RWPE1 (cell line): ENCODE measurements at regions not wholly inside any gene's neighbourhood (a gene's known extent, or its start where the extent isn't known, plus 50 kb on each side); places are given as distances from the start of the nearest gene placed in this dataset.

Experiments
- CTCF ChIA-PET: fragments of 350-600 bp; sonication (Branson Sonifier 250); formaldehyde crosslinking; extraction: SDS; loops from one replicate; lab custom pipeline; 2021; lab: Yijun Ruan, JAX
- POLR2A ChIA-PET: fragments of 400-600 bp; formaldehyde crosslinking; extraction: SDS; loops from one replicate; lab custom pipeline; 2020; ENCODE audit warnings: antibody characterized with exemption; ENCODE audit not compliant: low non-redundant PET; lab: Yijun Ruan, JAX
- DNase-seq: peaks from one replicate; pipeline ENCODE4 v3.0.0; 2012; ENCODE audit warnings: low spot score
- H3K27ac ChIP-seq: fragments of 450-650 bp; 2 replicates; pipeline ENCODE4 v1.5.1; 2017
- TF ChIP-seq, protein P1 (sequence below): fragments of 450-650 bp; conservative IDR thresholded peaks from 2 replicates; pipeline ENCODE4 v1.5.1; 2017; ENCODE audit warnings: low read depth, mild to moderate bottlenecking

DNA sequence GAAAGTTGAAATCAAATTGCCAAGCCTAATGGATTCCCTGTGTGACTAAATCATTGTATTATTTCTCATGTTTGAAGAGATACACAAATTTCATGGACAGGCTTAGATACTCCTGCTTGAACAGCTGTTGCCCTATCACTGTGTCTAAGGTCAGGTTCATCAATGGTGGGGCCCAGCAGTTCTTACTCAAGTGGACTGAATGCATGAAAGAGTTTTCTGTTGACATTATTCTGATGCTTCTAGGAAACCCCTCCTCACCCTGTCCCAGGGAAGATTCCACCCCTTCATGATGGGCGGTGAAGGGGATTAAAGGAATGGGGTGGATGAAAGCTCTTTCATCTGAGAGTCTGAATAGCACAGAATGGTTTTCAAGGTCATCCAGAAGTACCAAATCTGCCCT lies 148.8 kb downstream of the INO80D start:
- H3K27ac ChIP-seq: no peak overlapping the region
- no peak for DNase-seq
- TF ChIP-seq, protein P1, sequence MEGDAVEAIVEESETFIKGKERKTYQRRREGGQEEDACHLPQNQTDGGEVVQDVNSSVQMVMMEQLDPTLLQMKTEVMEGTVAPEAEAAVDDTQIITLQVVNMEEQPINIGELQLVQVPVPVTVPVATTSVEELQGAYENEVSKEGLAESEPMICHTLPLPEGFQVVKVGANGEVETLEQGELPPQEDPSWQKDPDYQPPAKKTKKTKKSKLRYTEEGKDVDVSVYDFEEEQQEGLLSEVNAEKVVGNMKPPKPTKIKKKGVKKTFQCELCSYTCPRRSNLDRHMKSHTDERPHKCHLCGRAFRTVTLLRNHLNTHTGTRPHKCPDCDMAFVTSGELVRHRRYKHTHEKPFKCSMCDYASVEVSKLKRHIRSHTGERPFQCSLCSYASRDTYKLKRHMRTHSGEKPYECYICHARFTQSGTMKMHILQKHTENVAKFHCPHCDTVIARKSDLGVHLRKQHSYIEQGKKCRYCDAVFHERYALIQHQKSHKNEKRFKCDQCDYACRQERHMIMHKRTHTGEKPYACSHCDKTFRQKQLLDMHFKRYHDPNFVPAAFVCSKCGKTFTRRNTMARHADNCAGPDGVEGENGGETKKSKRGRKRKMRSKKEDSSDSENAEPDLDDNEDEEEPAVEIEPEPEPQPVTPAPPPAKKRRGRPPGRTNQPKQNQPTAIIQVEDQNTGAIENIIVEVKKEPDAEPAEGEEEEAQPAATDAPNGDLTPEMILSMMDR: no peak
- POLR2A ChIA-PET: no interaction called here
- CTCF ChIA-PET: interaction anchor here (1.2 kb wide), 1 partner anchor 10 kb away, joined by 5 read pairs; no protein-coding TSS in a partner anchor

DNA sequence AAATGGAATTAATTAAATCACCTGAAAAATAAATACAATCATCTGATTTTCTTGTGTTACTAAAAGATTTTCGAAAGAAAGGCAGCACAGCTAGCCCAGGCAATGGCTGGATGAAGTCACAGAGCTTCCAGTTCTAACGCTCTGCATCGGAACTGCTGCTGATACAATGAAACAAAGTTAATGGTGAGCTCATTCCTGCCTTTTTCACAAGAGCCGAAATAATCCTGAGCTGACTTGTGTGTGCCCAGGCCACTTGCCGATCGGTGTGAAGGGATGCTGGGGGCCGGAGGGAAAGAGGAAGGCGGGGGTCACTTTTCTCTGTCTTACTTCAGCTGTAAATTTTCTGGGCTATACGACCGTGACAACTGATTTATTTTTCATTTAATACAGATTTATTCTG lies 149.5 kb downstream of the INO80D start:
- TF ChIP-seq, protein P1: no peak
- POLR2A ChIA-PET: interaction anchor here (0.6 kb wide), 1 partner anchor 8 kb away, joined by 8 read pairs; no protein-coding TSS in a partner anchor

DNA sequence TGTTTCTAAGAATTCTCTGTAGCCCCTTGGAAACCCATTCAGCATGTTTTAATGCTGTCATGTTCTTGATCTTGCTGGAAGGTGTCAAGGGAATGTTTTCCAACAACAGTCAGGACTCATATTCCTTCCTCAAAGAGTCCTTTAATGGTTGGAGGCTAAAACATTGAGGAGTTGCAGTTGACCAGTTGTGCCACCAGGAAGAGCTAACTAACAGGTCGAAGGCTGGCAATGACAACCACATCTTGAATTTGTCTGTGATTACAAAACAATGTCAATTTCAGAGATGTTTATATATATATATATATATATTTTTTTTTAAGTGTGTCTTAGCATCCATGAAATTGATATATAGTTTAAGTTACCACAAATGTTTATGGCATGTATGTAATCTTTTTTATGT lies 151.5 kb downstream of the INO80D start:
- H3K27ac ChIP-seq: no peak overlapping the region
- TF ChIP-seq, protein P1: no peak
- no peak for DNase-seq
- CTCF ChIA-PET: interaction anchor here (0.7 to 1.0 kb wide), 4 partner anchors 11 to 1421 kb away, joined by 3 to 7 read pairs (median 4); no protein-coding TSS in a partner anchor
- POLR2A ChIA-PET: no interaction called here

More for the DNA sequence above, 149.5 kb downstream of the INO80D start:
- CTCF ChIA-PET: interaction anchor here (0.6 to 1.7 kb wide), 5 partner anchors 10 to 1208 kb away, joined by 3 to 11 read pairs (median 5); no protein-coding TSS in a partner anchor
- H3K27ac ChIP-seq: no peak overlapping the region
- no peak for DNase-seq

- ChIA-PET CTCF (no interaction called here), POLR2A (no interaction called here)
Observed at GRCh38 chr2:205932861-205933260, 153.1 kb downstream of the INO80D start.

DNA sequence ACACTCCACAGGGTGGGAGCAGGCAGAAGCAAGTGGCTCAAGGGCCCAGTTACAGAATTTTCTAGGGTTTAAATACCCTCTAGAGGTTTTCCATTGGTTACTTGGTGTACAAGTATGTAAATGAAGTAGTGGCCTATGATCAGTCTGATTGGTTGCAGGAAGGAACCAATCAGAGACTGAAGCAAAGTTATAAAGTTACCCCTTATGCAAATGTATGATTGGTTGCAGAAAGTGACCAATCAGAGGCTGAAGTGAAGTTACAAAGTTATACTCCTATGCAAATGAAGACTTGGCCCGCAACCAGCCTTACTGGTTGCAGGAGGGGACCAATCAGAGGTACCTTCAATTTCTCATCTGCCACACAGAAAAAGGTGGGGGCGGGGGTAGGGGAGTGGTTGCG lies 154.6 kb downstream of the INO80D start:
- no peak overlapping the region for H3K27ac ChIP-seq
- POLR2A ChIA-PET: no interaction called here
- TF ChIP-seq, protein P1: no peak
- no peak for DNase-seq
- CTCF ChIA-PET: no interaction called here

More at GRCh38 chr2:205932861-205933260, 153.1 kb downstream of the INO80D start:
- no peak for DNase-seq
- TF ChIP-seq, protein P1: no peak
- H3K27ac ChIP-seq: no peak overlapping the region

DNA sequence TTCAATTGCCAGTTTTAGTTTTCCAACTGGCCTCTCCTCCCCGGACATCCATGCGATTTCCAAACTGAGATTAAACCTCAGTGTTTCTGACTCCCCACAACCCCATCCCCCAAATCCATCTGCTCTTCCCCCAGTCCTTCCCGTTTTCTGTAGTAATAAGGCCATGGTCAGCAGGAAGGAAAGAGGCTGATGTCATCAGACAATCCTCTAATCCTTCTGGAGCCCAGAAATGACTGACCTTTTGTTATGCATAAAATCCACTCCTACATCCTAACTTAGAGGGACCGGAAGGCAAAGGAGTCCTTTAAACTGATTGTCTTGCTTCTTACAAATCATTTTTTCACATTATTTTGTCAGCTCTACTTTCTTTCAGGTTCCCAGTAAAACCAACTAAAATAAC lies 155.8 kb downstream of the INO80D start:
- DNase-seq: no peak
- CTCF ChIA-PET: no interaction called here
- POLR2A ChIA-PET: no interaction called here
- TF ChIP-seq, protein P1: no peak
- no peak overlapping the region for H3K27ac ChIP-seq
